GM23338 (cell line): ENCODE measurements at regions not wholly inside any gene's neighbourhood (a gene's known extent, or its start where the extent isn't known, plus 50 kb on each side); places are given as distances from the start of the nearest gene placed in this dataset.

ENCODE experiments used
- ATAC-seq: fragments of 200-7000 bp; cut with Tn5 transposase; 3 replicates; pipeline ENCODE4 v1.9.1; 2020
- DNase-seq: peaks from one replicate; pipeline ENCODE4 v3.0.0-alpha.2; 2015; ENCODE audit warnings: low spot score
- H2AFZ ChIP-seq: fragments of 200-600 bp; sonication (generic); 2 replicates; pipeline ENCODE4 v1.8.0; 2016; ENCODE audit warnings: antibody characterized with exemption, mild to moderate bottlenecking, moderate library complexity
- H3F3A ChIP-seq: fragments of 200-600 bp; sonication (generic); replicated peaks from 2 replicates; pipeline ENCODE4 v1.8.0; 2017; ENCODE audit warnings: antibody characterized with exemption, mixed run types, low read depth
- H3K27ac ChIP-seq: fragments of 200-600 bp; sonication (generic); 2 replicates; pipeline ENCODE4 v1.6.1; 2016; ENCODE audit warnings: low read depth
- H3K27me3 ChIP-seq: fragments of 200-600 bp; sonication (generic); 2 replicates; pipeline ENCODE4 v1.8.0; 2016; ENCODE audit warnings: mild to moderate bottlenecking, mixed run types, moderate library complexity; ENCODE audit not compliant: insufficient read depth
- H3K36me3 ChIP-seq: fragments of 200-600 bp; sonication (generic); 2 replicates; pipeline ENCODE4 v1.8.0; 2016; ENCODE audit warnings: mild to moderate bottlenecking; ENCODE audit not compliant: insufficient read depth
- H3K4me1 ChIP-seq: fragments of 200-600 bp; sonication (generic); 2 replicates; pipeline ENCODE4 v1.8.0; 2016; ENCODE audit warnings: mild to moderate bottlenecking, moderate library complexity; ENCODE audit not compliant: insufficient read depth
- H3K4me2 ChIP-seq: fragments of 200-600 bp; sonication (generic); 2 replicates; pipeline ENCODE4 v1.7.1; 2017; ENCODE audit warnings: mixed run types
- H3K4me3 ChIP-seq: fragments of 200-600 bp; sonication (generic); 2 replicates; pipeline ENCODE4 v1.6.1; 2016; ENCODE audit warnings: mixed run types
- H3K79me2 ChIP-seq: fragments of 200-600 bp; sonication (generic); replicated peaks from 2 replicates; pipeline ENCODE4 v1.8.0; 2017; ENCODE audit warnings: mild to moderate bottlenecking; ENCODE audit not compliant: insufficient read depth
- H3K9me2 ChIP-seq: fragments of 200-600 bp; sonication (generic); 2 replicates; pipeline ENCODE4 v1.8.0; 2017; ENCODE audit not compliant: insufficient read depth
- H4K20me1 ChIP-seq: fragments of 200-600 bp; sonication (generic); replicated peaks from 2 replicates; pipeline ENCODE4 v1.8.0; 2017; ENCODE audit warnings: mild to moderate bottlenecking; ENCODE audit not compliant: insufficient read depth
- H3K27ac Mint-ChIP-seq: 2 replicates; pipeline ENCODE4 v1.8.0; 2020; ENCODE audit warnings: inconsistent platforms, mild to moderate bottlenecking, moderate library complexity, mixed read lengths
- H3K27me3 Mint-ChIP-seq: 3 replicates; pipeline ENCODE4 v1.8.0; 2022; ENCODE audit warnings: low read depth, mild to moderate bottlenecking, moderate library complexity, mixed read lengths, inconsistent platforms; ENCODE audit not compliant: insufficient read depth, poor library complexity
- H3K36me3 Mint-ChIP-seq: 3 replicates; pipeline ENCODE4 v1.8.0; 2021; ENCODE audit warnings: low read depth, mild to moderate bottlenecking, inconsistent platforms, moderate library complexity, mixed read lengths
- H3K4me1 Mint-ChIP-seq: 3 replicates; pipeline ENCODE4 v1.8.0; 2020; ENCODE audit warnings: mild to moderate bottlenecking, inconsistent platforms, mixed read lengths
- H3K4me3 Mint-ChIP-seq: 3 replicates; pipeline ENCODE4 v1.8.0; 2021; ENCODE audit warnings: moderate library complexity, mild to moderate bottlenecking, inconsistent platforms, mixed read lengths
- H3K9me3 Mint-ChIP-seq: 3 replicates; pipeline ENCODE4 v1.8.0; 2020; ENCODE audit warnings: moderate library complexity, mild to moderate bottlenecking, inconsistent platforms, mixed read lengths
- CREB1 ChIP-seq: fragments of 250-450 bp; sonication (Bioruptor Pico); IDR thresholded peaks from 2 replicates; pipeline ENCODE4 v1.5.0; 2020; ENCODE audit warnings: low read depth, mild to moderate bottlenecking, moderate library complexity
- EZH2 ChIP-seq: fragments of 200-600 bp; sonication (generic); IDR thresholded peaks from one replicate; pipeline ENCODE4 v1.8.0; 2017; ENCODE audit warnings: antibody characterized with exemption, mild to moderate bottlenecking, low read depth; ENCODE audit not compliant: unreplicated experiment
- EZH2phosphoT487 ChIP-seq: fragments of 200-600 bp; sonication (generic); IDR thresholded peaks from one replicate; pipeline ENCODE4 v1.8.1; 2018; ENCODE audit warnings: antibody characterized with exemption; ENCODE audit not compliant: unreplicated experiment
- JUNB ChIP-seq: IDR thresholded peaks from one replicate; pipeline ENCODE4 v1.6.1; 2016; ENCODE audit warnings: antibody characterized with exemption; ENCODE audit not compliant: unreplicated experiment
- NANOG ChIP-seq: IDR thresholded peaks from 2 replicates; pipeline ENCODE4 v1.6.1; 2016; ENCODE audit warnings: antibody characterized with exemption, borderline replicate concordance
- POLR2AphosphoS5 ChIP-seq: IDR thresholded peaks from 2 replicates; pipeline ENCODE4 v1.6.1; 2016; ENCODE audit warnings: antibody characterized with exemption, low read depth
- STAT1 ChIP-seq: IDR thresholded peaks from one replicate; pipeline ENCODE4 v1.6.1; 2016; ENCODE audit warnings: antibody characterized with exemption; ENCODE audit not compliant: unreplicated experiment
- ZNF114 ChIP-seq: fragments of 250-450 bp; sonication (Bioruptor Pico); IDR thresholded peaks from 2 replicates; pipeline ENCODE4 v1.5.0; 2020; ENCODE audit warnings: mild to moderate bottlenecking, moderate library complexity
- ZNF331 ChIP-seq: fragments of 250-450 bp; sonication (Bioruptor Pico); IDR thresholded peaks from 2 replicates; pipeline ENCODE4 v1.5.0; 2020; ENCODE audit warnings: low read depth, mild to moderate bottlenecking, moderate library complexity
- TF ChIP-seq, protein P1 (sequence below): IDR thresholded peaks from 2 replicates; pipeline ENCODE4 v1.6.1; 2016; ENCODE audit warnings: antibody characterized with exemption
- TF ChIP-seq, protein P2 (sequence below): fragments of 250-450 bp; sonication (Bioruptor Pico); IDR thresholded peaks from 2 replicates; pipeline ENCODE4 v1.5.0; 2020; ENCODE audit warnings: mild to moderate bottlenecking, moderate library complexity
- TF ChIP-seq, protein P3 (sequence below), 2 experiments: fragments of 200-600 bp in 1 of 2; sonication (generic) in 1 of 2; conservative IDR thresholded peaks; 2 replicates each; pipeline versions ENCODE4 v1.5.1 to v1.6.1; 2016 to 2017; ENCODE audit warnings: antibody characterized with exemption in 2 of 2, low read depth in 2 of 2, mild to moderate bottlenecking in 2 of 2, moderate library complexity in 1 of 2
- TF ChIP-seq, protein P4 (sequence below): IDR thresholded peaks from one replicate; pipeline ENCODE4 v1.6.1; 2018; ENCODE audit warnings: antibody characterized with exemption; ENCODE audit not compliant: unreplicated experiment

DNA sequence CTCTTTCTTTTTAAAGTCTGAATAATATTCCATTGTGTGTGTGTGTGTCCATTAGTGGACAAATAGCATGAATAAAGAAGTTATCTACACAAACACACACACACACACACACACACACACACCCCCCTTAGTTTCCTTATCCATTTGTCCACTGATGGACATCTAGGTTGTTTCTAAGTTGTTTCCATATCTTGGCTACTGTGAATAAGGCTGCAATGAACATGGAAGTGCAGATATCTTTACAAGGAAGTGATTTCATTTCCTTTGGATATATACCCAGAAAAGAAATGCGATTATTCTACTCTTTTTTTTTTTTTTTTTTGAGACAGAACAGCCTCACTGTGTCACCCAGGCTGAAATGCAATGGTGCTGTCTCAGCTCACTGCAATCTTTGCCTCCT is 113.5 kb downstream of the MBL2 start:
- Histone ChIP-seq H4K20me1 (no peaks in the 10 kb centered on the region), H3K79me2 (no peaks in the 10 kb centered on the region), H3K4me2 (no peak overlapping the region), H3K9me2 (no peaks in the 10 kb centered on the region), H3K4me3 (no peak overlapping the region), H3F3A (no peaks in the 10 kb centered on the region), H3K27me3 (no peaks in the 10 kb centered on the region), H3K4me1 (peaks cover 9% of the 10 kb centered on the region), H2AFZ (no peak overlapping the region), H3K36me3 (no peaks in the 10 kb centered on the region), H3K27ac (no peak overlapping the region)
- H3K27me3 Mint-ChIP-seq: no peaks in the 10 kb centered on the region
- no peak for DNase-seq
- TF ChIP-seq, protein P1, sequence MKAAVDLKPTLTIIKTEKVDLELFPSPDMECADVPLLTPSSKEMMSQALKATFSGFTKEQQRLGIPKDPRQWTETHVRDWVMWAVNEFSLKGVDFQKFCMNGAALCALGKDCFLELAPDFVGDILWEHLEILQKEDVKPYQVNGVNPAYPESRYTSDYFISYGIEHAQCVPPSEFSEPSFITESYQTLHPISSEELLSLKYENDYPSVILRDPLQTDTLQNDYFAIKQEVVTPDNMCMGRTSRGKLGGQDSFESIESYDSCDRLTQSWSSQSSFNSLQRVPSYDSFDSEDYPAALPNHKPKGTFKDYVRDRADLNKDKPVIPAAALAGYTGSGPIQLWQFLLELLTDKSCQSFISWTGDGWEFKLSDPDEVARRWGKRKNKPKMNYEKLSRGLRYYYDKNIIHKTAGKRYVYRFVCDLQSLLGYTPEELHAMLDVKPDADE: no peak
- TF ChIP-seq POLR2AphosphoS5 (no peak), JUNB (no peak), EZH2 (no peak), ZNF114 (no peak), STAT1 (no peak), CREB1 (CRISPR knock-in tag) (no peak), ZNF331 (CRISPR knock-in tag) (no peak), NANOG (no peak), EZH2phosphoT487 (no peak)
- TF ChIP-seq, protein P2, sequence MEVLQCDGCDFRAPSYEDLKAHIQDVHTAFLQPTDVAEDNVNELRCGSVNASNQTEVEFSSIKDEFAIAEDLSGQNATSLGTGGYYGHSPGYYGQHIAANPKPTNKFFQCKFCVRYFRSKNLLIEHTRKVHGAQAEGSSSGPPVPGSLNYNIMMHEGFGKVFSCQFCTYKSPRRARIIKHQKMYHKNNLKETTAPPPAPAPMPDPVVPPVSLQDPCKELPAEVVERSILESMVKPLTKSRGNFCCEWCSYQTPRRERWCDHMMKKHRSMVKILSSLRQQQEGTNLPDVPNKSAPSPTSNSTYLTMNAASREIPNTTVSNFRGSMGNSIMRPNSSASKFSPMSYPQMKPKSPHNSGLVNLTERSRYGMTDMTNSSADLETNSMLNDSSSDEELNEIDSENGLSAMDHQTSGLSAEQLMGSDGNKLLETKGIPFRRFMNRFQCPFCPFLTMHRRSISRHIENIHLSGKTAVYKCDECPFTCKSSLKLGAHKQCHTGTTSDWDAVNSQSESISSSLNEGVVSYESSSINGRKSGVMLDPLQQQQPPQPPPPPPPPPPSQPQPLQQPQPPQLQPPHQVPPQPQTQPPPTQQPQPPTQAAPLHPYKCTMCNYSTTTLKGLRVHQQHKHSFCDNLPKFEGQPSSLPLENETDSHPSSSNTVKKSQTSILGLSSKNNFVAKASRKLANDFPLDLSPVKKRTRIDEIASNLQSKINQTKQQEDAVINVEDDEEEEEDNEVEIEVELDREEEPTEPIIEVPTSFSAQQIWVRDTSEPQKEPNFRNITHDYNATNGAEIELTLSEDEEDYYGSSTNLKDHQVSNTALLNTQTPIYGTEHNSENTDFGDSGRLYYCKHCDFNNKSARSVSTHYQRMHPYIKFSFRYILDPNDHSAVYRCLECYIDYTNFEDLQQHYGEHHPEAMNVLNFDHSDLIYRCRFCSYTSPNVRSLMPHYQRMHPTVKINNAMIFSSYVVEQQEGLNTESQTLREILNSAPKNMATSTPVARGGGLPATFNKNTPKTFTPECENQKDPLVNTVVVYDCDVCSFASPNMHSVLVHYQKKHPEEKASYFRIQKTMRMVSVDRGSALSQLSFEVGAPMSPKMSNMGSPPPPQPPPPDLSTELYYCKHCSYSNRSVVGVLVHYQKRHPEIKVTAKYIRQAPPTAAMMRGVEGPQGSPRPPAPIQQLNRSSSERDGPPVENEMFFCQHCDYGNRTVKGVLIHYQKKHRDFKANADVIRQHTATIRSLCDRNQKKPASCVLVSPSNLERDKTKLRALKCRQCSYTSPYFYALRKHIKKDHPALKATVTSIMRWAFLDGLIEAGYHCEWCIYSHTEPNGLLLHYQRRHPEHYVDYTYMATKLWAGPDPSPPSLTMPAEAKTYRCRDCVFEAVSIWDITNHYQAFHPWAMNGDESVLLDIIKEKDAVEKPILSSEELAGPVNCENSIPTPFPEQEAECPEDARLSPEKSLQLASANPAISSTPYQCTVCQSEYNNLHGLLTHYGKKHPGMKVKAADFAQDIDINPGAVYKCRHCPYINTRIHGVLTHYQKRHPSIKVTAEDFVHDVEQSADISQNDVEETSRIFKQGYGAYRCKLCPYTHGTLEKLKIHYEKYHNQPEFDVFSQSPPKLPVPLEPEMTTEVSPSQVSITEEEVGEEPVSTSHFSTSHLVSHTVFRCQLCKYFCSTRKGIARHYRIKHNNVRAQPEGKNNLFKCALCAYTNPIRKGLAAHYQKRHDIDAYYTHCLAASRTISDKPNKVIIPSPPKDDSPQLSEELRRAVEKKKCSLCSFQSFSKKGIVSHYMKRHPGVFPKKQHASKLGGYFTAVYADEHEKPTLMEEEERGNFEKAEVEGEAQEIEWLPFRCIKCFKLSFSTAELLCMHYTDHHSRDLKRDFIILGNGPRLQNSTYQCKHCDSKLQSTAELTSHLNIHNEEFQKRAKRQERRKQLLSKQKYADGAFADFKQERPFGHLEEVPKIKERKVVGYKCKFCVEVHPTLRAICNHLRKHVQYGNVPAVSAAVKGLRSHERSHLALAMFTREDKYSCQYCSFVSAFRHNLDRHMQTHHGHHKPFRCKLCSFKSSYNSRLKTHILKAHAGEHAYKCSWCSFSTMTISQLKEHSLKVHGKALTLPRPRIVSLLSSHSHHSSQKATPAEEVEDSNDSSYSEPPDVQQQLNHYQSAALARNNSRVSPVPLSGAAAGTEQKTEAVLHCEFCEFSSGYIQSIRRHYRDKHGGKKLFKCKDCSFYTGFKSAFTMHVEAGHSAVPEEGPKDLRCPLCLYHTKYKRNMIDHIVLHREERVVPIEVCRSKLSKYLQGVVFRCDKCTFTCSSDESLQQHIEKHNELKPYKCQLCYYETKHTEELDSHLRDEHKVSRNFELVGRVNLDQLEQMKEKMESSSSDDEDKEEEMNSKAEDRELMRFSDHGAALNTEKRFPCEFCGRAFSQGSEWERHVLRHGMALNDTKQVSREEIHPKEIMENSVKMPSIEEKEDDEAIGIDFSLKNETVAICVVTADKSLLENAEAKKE (CRISPR knock-in tag): no peak
- TF ChIP-seq, protein P3, sequence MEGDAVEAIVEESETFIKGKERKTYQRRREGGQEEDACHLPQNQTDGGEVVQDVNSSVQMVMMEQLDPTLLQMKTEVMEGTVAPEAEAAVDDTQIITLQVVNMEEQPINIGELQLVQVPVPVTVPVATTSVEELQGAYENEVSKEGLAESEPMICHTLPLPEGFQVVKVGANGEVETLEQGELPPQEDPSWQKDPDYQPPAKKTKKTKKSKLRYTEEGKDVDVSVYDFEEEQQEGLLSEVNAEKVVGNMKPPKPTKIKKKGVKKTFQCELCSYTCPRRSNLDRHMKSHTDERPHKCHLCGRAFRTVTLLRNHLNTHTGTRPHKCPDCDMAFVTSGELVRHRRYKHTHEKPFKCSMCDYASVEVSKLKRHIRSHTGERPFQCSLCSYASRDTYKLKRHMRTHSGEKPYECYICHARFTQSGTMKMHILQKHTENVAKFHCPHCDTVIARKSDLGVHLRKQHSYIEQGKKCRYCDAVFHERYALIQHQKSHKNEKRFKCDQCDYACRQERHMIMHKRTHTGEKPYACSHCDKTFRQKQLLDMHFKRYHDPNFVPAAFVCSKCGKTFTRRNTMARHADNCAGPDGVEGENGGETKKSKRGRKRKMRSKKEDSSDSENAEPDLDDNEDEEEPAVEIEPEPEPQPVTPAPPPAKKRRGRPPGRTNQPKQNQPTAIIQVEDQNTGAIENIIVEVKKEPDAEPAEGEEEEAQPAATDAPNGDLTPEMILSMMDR (conservative IDR thresholded peaks at IDR 0.05; ENCODE audit: low read depth in 2 of 2): no peak
- TF ChIP-seq, protein P4, sequence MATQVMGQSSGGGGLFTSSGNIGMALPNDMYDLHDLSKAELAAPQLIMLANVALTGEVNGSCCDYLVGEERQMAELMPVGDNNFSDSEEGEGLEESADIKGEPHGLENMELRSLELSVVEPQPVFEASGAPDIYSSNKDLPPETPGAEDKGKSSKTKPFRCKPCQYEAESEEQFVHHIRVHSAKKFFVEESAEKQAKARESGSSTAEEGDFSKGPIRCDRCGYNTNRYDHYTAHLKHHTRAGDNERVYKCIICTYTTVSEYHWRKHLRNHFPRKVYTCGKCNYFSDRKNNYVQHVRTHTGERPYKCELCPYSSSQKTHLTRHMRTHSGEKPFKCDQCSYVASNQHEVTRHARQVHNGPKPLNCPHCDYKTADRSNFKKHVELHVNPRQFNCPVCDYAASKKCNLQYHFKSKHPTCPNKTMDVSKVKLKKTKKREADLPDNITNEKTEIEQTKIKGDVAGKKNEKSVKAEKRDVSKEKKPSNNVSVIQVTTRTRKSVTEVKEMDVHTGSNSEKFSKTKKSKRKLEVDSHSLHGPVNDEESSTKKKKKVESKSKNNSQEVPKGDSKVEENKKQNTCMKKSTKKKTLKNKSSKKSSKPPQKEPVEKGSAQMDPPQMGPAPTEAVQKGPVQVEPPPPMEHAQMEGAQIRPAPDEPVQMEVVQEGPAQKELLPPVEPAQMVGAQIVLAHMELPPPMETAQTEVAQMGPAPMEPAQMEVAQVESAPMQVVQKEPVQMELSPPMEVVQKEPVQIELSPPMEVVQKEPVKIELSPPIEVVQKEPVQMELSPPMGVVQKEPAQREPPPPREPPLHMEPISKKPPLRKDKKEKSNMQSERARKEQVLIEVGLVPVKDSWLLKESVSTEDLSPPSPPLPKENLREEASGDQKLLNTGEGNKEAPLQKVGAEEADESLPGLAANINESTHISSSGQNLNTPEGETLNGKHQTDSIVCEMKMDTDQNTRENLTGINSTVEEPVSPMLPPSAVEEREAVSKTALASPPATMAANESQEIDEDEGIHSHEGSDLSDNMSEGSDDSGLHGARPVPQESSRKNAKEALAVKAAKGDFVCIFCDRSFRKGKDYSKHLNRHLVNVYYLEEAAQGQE: no peak
- ATAC-seq: no peak
- no peak overlapping the region for H3K4me3 Mint-ChIP-seq
- no peak overlapping the region for H3K27ac Mint-ChIP-seq
- peaks cover 16% of the 10 kb centered on the region for H3K4me1 Mint-ChIP-seq
- H3K9me3 Mint-ChIP-seq: no peaks in the 10 kb centered on the region
- H3K36me3 Mint-ChIP-seq: no peaks in the 10 kb centered on the region
